ENCODE measurements at regions not wholly inside any gene's neighbourhood (a gene's known extent, or its start where the extent isn't known, plus 50 kb on each side); places are given as distances from the start of the nearest gene placed in this dataset.

GRCh38 chr21:20729376-20729775 lies 268.8 kb upstream of the NCAM2 start:
- no CpG with 5 or more reads among the region's 2 CpGs for WGBS (ENCODE audit: extremely low coverage, insufficient coverage, insufficient read length)
- no peak overlapping the region for H2AFZ ChIP-seq (ENCODE audit: insufficient read depth, low read length, poor library complexity)

GRCh38 chr21:20730441-20730840 lies 267.8 kb upstream of the NCAM2 start:
- Histone ChIP-seq H3K27me3 (ENCODE audit: insufficient read depth, low read length) (no peaks in the 10 kb centered on the region), H2BK12ac (ENCODE audit: low read length) (no peak overlapping the region), H3K79me2 (ENCODE audit: control insufficient read depth, insufficient read depth, low read length, poor library complexity) (no peaks in the 10 kb centered on the region), H3K14ac (ENCODE audit: low read length) (no peak overlapping the region), H3K27ac (ENCODE audit: low read depth, low read length) (no peak overlapping the region), H3K4me3 (ENCODE audit: low read depth, low read length) (no peak overlapping the region), H3K9ac (ENCODE audit: low read length) (no peak overlapping the region), H4K12ac (ENCODE audit: low read depth, low read length) (no peak overlapping the region), H3K4me1 (ENCODE audit: control insufficient read depth in 1 of 2, insufficient read depth in 2 of 2, low read length in 2 of 2) (peaks cover 0 to 3% of the 10 kb centered on the region in 2 experiments), H2BK120ac (ENCODE audit: insufficient read depth, low read length, poor library complexity) (no peak overlapping the region), H3K23ac (ENCODE audit: low read length) (no peak overlapping the region), H4K8ac (ENCODE audit: low read depth, low read length) (no peak overlapping the region), H2AFZ (ENCODE audit: insufficient read depth, low read length, poor library complexity) (no peak overlapping the region), H3K4ac (ENCODE audit: low read depth, low read length) (no peak overlapping the region), H3K36me3 (ENCODE audit: control insufficient read depth in 1 of 2, insufficient read depth in 2 of 2, low read length in 2 of 2) (no peaks in the 10 kb centered on the region), H4K91ac (ENCODE audit: low read depth, low read length) (no peak overlapping the region), H3K9me3 (ENCODE audit: insufficient read depth, low read depth, low read length) (no peaks in the 10 kb centered on the region), H2BK5ac (ENCODE audit: low read depth, low read length, poor library complexity) (no peak overlapping the region), H3K4me2 (ENCODE audit: low read length) (no peak overlapping the region), H3K79me1 (ENCODE audit: low read length) (no peaks in the 10 kb centered on the region), H2AK5ac (ENCODE audit: low read length) (no peak overlapping the region), H3K18ac (ENCODE audit: low read length) (no peak overlapping the region)
- DNase-seq = no peak
- no CpG with 5 or more reads among the region's 6 CpGs for WGBS (ENCODE audit: extremely low coverage, insufficient coverage, insufficient read length)

More at GRCh38 chr21:20729376-20729775, 268.8 kb upstream of the NCAM2 start:
- Histone ChIP-seq H2BK5ac (ENCODE audit: low read depth, low read length, poor library complexity) (no peak overlapping the region), H3K79me1 (ENCODE audit: low read length) (no peaks in the 10 kb centered on the region), H3K4me2 (ENCODE audit: low read length) (no peak overlapping the region), H3K27me3 (ENCODE audit: insufficient read depth, low read length) (no peaks in the 10 kb centered on the region), H3K36me3 (ENCODE audit: control insufficient read depth in 1 of 2, insufficient read depth in 2 of 2, low read length in 2 of 2) (no peaks in the 10 kb centered on the region), H2AK5ac (ENCODE audit: low read length) (no peak overlapping the region), H3K4me3 (ENCODE audit: low read depth, low read length) (no peak overlapping the region), H4K91ac (ENCODE audit: low read depth, low read length) (no peak overlapping the region), H4K8ac (ENCODE audit: low read depth, low read length) (no peak overlapping the region), H2BK120ac (ENCODE audit: insufficient read depth, low read length, poor library complexity) (no peak overlapping the region), H3K79me2 (ENCODE audit: control insufficient read depth, insufficient read depth, low read length, poor library complexity) (no peaks in the 10 kb centered on the region), H3K4me1 (ENCODE audit: control insufficient read depth in 1 of 2, insufficient read depth in 2 of 2, low read length in 2 of 2) (peaks cover 0 to 3% of the 10 kb centered on the region in 2 experiments), H4K12ac (ENCODE audit: low read depth, low read length) (no peak overlapping the region), H3K4ac (ENCODE audit: low read depth, low read length) (no peak overlapping the region), H3K14ac (ENCODE audit: low read length) (no peak overlapping the region), H3K9me3 (ENCODE audit: insufficient read depth, low read depth, low read length) (no peaks in the 10 kb centered on the region), H3K27ac (ENCODE audit: low read depth, low read length) (no peak overlapping the region), H3K18ac (ENCODE audit: low read length) (no peak overlapping the region), H3K23ac (ENCODE audit: low read length) (no peak overlapping the region), H2BK12ac (ENCODE audit: low read length) (no peak overlapping the region), H3K9ac (ENCODE audit: low read length) (no peak overlapping the region)
- peak in 1 of 2 donors; percentile 46 for DNase-seq

- H3K27me3 ChIP-seq (ENCODE audit: insufficient read depth, low read length) = no peaks in the 10 kb centered on the region
- no peak overlapping the region for H2AFZ ChIP-seq (ENCODE audit: insufficient read depth, low read length, poor library complexity)
- no CpG with 5 or more reads among the region's 1 CpG for WGBS (ENCODE audit: extremely low coverage, insufficient coverage, insufficient read length)
- no peak overlapping the region for H2BK5ac ChIP-seq (ENCODE audit: low read depth, low read length, poor library complexity)
- H3K79me1 ChIP-seq (ENCODE audit: low read length) = no peaks in the 10 kb centered on the region
- no peak overlapping the region for H3K9ac ChIP-seq (ENCODE audit: low read length)
- no peaks in the 10 kb centered on the region for H3K79me2 ChIP-seq (ENCODE audit: control insufficient read depth, insufficient read depth, low read length, poor library complexity)
- H4K8ac ChIP-seq (ENCODE audit: low read depth, low read length) = no peak overlapping the region
- H3K9me3 ChIP-seq (ENCODE audit: insufficient read depth, low read depth, low read length) = no peaks in the 10 kb centered on the region
- H3K4me2 ChIP-seq (ENCODE audit: low read length) = no peak overlapping the region
- no peak overlapping the region for H4K91ac ChIP-seq (ENCODE audit: low read depth, low read length)
- DNase-seq = no peak
- H2BK12ac ChIP-seq (ENCODE audit: low read length) = no peak overlapping the region
- no peak overlapping the region for H3K4me3 ChIP-seq (ENCODE audit: low read depth, low read length)
- no peaks in the 10 kb centered on the region for H3K4me1 ChIP-seq (ENCODE audit: control insufficient read depth in 1 of 2, insufficient read depth in 2 of 2, low read length in 2 of 2)
- no peak overlapping the region for H2BK120ac ChIP-seq (ENCODE audit: insufficient read depth, low read length, poor library complexity)
- no peak overlapping the region for H4K12ac ChIP-seq (ENCODE audit: low read depth, low read length)
- H3K27ac ChIP-seq (ENCODE audit: low read depth, low read length) = no peak overlapping the region
- H3K23ac ChIP-seq (ENCODE audit: low read length) = no peak overlapping the region
- no peak overlapping the region for H3K18ac ChIP-seq (ENCODE audit: low read length)
- H3K14ac ChIP-seq (ENCODE audit: low read length) = no peak overlapping the region
- no peak overlapping the region for H3K4ac ChIP-seq (ENCODE audit: low read depth, low read length)
- H3K36me3 ChIP-seq (ENCODE audit: control insufficient read depth in 1 of 2, insufficient read depth in 2 of 2, low read length in 2 of 2) = no peaks in the 10 kb centered on the region
- H2AK5ac ChIP-seq (ENCODE audit: low read length) = no peak overlapping the region
Observed at GRCh38 chr21:20735257-20735656, 263.0 kb upstream of the NCAM2 start.

- no peaks in the 10 kb centered on the region for H3K4me1 ChIP-seq (ENCODE audit: control insufficient read depth in 1 of 2, insufficient read depth in 2 of 2, low read length in 2 of 2)
- H4K91ac ChIP-seq (ENCODE audit: low read depth, low read length) = no peak overlapping the region
- H3K79me2 ChIP-seq (ENCODE audit: control insufficient read depth, insufficient read depth, low read length, poor library complexity) = no peaks in the 10 kb centered on the region
- no peak overlapping the region for H3K18ac ChIP-seq (ENCODE audit: low read length)
- H3K9me3 ChIP-seq (ENCODE audit: insufficient read depth, low read depth, low read length) = no peaks in the 10 kb centered on the region
- no peaks in the 10 kb centered on the region for H3K79me1 ChIP-seq (ENCODE audit: low read length)
- no peak overlapping the region for H3K4ac ChIP-seq (ENCODE audit: low read depth, low read length)
- no peak overlapping the region for H4K8ac ChIP-seq (ENCODE audit: low read depth, low read length)
- no peaks in the 10 kb centered on the region for H3K27me3 ChIP-seq (ENCODE audit: insufficient read depth, low read length)
- no peak overlapping the region for H2BK120ac ChIP-seq (ENCODE audit: insufficient read depth, low read length, poor library complexity)
- no peaks in the 10 kb centered on the region for H3K36me3 ChIP-seq (ENCODE audit: control insufficient read depth in 1 of 2, insufficient read depth in 2 of 2, low read length in 2 of 2)
- no peak overlapping the region for H3K27ac ChIP-seq (ENCODE audit: low read depth, low read length)
- no peak overlapping the region for H2BK5ac ChIP-seq (ENCODE audit: low read depth, low read length, poor library complexity)
- no peak for DNase-seq
- H4K12ac ChIP-seq (ENCODE audit: low read depth, low read length) = no peak overlapping the region
- H3K4me3 ChIP-seq (ENCODE audit: low read depth, low read length) = no peak overlapping the region
- H3K14ac ChIP-seq (ENCODE audit: low read length) = no peak overlapping the region
- no peak overlapping the region for H3K4me2 ChIP-seq (ENCODE audit: low read length)
- H3K23ac ChIP-seq (ENCODE audit: low read length) = no peak overlapping the region
- no peak overlapping the region for H2AFZ ChIP-seq (ENCODE audit: insufficient read depth, low read length, poor library complexity)
- no peak overlapping the region for H2AK5ac ChIP-seq (ENCODE audit: low read length)
- H2BK12ac ChIP-seq (ENCODE audit: low read length) = no peak overlapping the region
- no peak overlapping the region for H3K9ac ChIP-seq (ENCODE audit: low read length)
Observed at GRCh38 chr21:20737227-20737913, 260.8 kb upstream of the NCAM2 start.
